Liver (tissue), 8 donors: ENCODE measurements at regions not wholly inside any gene's neighbourhood (a gene's known extent, or its start where the extent isn't known, plus 50 kb on each side); places are given as distances from the start of the nearest gene placed in this dataset.

ENCODE experiments used
- DNase-seq: peaks from one replicate; pipeline ENCODE4 v3.0.0-alpha.2; 2017; ENCODE audit warnings: low spot score
- H3K27ac ChIP-seq, 2 donors: one replicate each; pipeline ENCODE4 v1.7.0; 2013; ENCODE audit warnings: inconsistent platforms in 2 of 2, low read length in 2 of 2, control low read depth in 1 of 2, low read depth in 1 of 2, mild to moderate bottlenecking in 1 of 2
- H3K27me3 ChIP-seq, 4 donors: one replicate each; pipeline versions ENCODE4 v1.6.1 to v1.7.0; 2013; ENCODE audit warnings: low read length in 3 of 4, inconsistent platforms in 1 of 4, mild to moderate bottlenecking in 1 of 4, moderate library complexity in 1 of 4; ENCODE audit not compliant: control insufficient read depth in 4 of 4, insufficient read depth in 4 of 4
- H3K36me3 ChIP-seq, 4 donors: one replicate each; pipeline versions ENCODE4 v1.6.1 to v1.7.0; 2013; ENCODE audit warnings: low read length in 3 of 4, mild to moderate bottlenecking in 3 of 4, low read depth in 1 of 4, moderate library complexity in 1 of 4; ENCODE audit not compliant: control insufficient read depth in 4 of 4, insufficient read depth in 3 of 4
- H3K4me1 ChIP-seq, 4 donors: one replicate each; pipeline versions ENCODE4 v1.6.1 to v1.7.0; 2013; ENCODE audit warnings: low read length in 3 of 4, mild to moderate bottlenecking in 3 of 4, moderate library complexity in 1 of 4; ENCODE audit not compliant: control insufficient read depth in 4 of 4, insufficient read depth in 4 of 4
- H3K4me3 ChIP-seq, 3 donors: one replicate each; pipeline versions ENCODE4 v1.6.1 to v1.7.0; 2013; ENCODE audit warnings: low read length in 3 of 3, control low read depth in 1 of 3, low read depth in 1 of 3, mild to moderate bottlenecking in 1 of 3
- H3K9ac ChIP-seq, 2 donors: one replicate each; pipeline ENCODE4 v1.7.0; 2013; ENCODE audit warnings: low read length in 2 of 2, mild to moderate bottlenecking in 2 of 2, moderate library complexity in 2 of 2, control low read depth in 1 of 2, low read depth in 1 of 2
- H3K9me3 ChIP-seq, 4 donors: one replicate each; pipeline versions ENCODE4 v1.6.1 to v1.7.0; 2013; ENCODE audit warnings: low read length in 3 of 4; ENCODE audit not compliant: control insufficient read depth in 4 of 4
- ATF3 ChIP-seq: IDR thresholded peaks from 2 replicates; pipeline ENCODE4 v1.6.1; 2016; ENCODE audit warnings: antibody characterized with exemption
- CTCF ChIP-seq: fragments of 150-350 bp; IDR thresholded peaks from 2 replicates; pipeline ENCODE4 v1.5.1; 2017; ENCODE audit warnings: improper control_type of control experiment, low read depth, low read length; ENCODE audit not compliant: missing input control
- EGR1 ChIP-seq, 2 donors: IDR thresholded peaks; 2 replicates each; pipeline ENCODE4 v1.6.1; 2016 to 2018; ENCODE audit warnings: antibody characterized with exemption in 2 of 2, low read depth in 2 of 2
- FOXA1 ChIP-seq: IDR thresholded peaks from 2 replicates; pipeline ENCODE4 v1.6.1; 2016; ENCODE audit warnings: antibody characterized with exemption
- FOXA2 ChIP-seq: IDR thresholded peaks from 2 replicates; pipeline ENCODE4 v1.6.1; 2016; ENCODE audit warnings: antibody characterized with exemption
- GABPA ChIP-seq, 2 donors: IDR thresholded peaks in 1 of 2; conservative IDR thresholded peaks in 1 of 2; 2 replicates each; pipeline ENCODE4 v1.6.1; 2016; ENCODE audit warnings: antibody characterized with exemption in 2 of 2, mild to moderate bottlenecking in 1 of 2, moderate library complexity in 1 of 2
- HNF4A ChIP-seq, 2 donors: conservative IDR thresholded peaks; 2 replicates each; pipeline ENCODE4 v1.6.1; 2016; ENCODE audit warnings: antibody characterized with exemption in 2 of 2, mild to moderate bottlenecking in 2 of 2
- HNF4G ChIP-seq: IDR thresholded peaks from 2 replicates; pipeline ENCODE4 v1.6.1; 2016; ENCODE audit warnings: antibody characterized with exemption
- JUND ChIP-seq, 2 donors: IDR thresholded peaks; 2 replicates each; pipeline ENCODE4 v1.6.1; 2016; ENCODE audit warnings: antibody characterized with exemption in 2 of 2
- MAX ChIP-seq: IDR thresholded peaks from 2 replicates; pipeline ENCODE4 v1.6.1; 2016; ENCODE audit warnings: antibody characterized with exemption
- NR2F2 ChIP-seq: IDR thresholded peaks from 2 replicates; pipeline ENCODE4 v1.6.1; 2016; ENCODE audit warnings: antibody characterized with exemption
- RAD21 ChIP-seq, 2 donors: IDR thresholded peaks; 2 replicates each; pipeline ENCODE4 v1.6.1; 2016; ENCODE audit warnings: antibody characterized with exemption in 2 of 2, mild to moderate bottlenecking in 2 of 2
- REST ChIP-seq: IDR thresholded peaks from 2 replicates; pipeline ENCODE4 v1.6.1; 2016; ENCODE audit warnings: antibody characterized with exemption, mild to moderate bottlenecking
- RXRA ChIP-seq, 2 donors: IDR thresholded peaks; 2 replicates each; pipeline ENCODE4 v1.6.1; 2017 to 2018; ENCODE audit warnings: antibody characterized with exemption in 2 of 2, mild to moderate bottlenecking in 1 of 2
- SP1 ChIP-seq: IDR thresholded peaks from 2 replicates; pipeline ENCODE4 v1.6.1; 2018; ENCODE audit warnings: antibody characterized with exemption, mild to moderate bottlenecking
- TAF1 ChIP-seq: conservative IDR thresholded peaks from 2 replicates; pipeline ENCODE4 v1.6.1; 2016; ENCODE audit warnings: antibody characterized with exemption, mild to moderate bottlenecking
- YY1 ChIP-seq: IDR thresholded peaks from 2 replicates; pipeline ENCODE4 v1.6.1; 2016; ENCODE audit warnings: antibody characterized with exemption, mild to moderate bottlenecking
- ZBTB33 ChIP-seq: IDR thresholded peaks from 2 replicates; pipeline ENCODE4 v1.6.1; 2016; ENCODE audit warnings: antibody characterized with exemption
- WGBS: extraction: QIAGEN DNeasy Blood & Tissue Kit; methylation state at CpG from one replicate; pipeline ENCODE4 v1.1.7; 2013; 5-methylcytosine and 5-hydroxymethylcytosine counted together
- donor health status: healthy.
- donor health status: healthy.
- donor health status: healthy.
- donor health status: healthy.
- donor health status: healthy.

- Histone ChIP-seq H3K4me1 (no peaks in the 10 kb centered on the region), H3K36me3 (no peaks in the 10 kb centered on the region), H3K27me3 (no peaks in the 10 kb centered on the region), H3K9ac (no peak overlapping the region), H3K4me3 (no peak overlapping the region), H3K27ac (no peak overlapping the region), H3K9me3 (no peaks in the 10 kb centered on the region)
- no peak for DNase-seq
- TF ChIP-seq NR2F2: no peak
- TF ChIP-seq TAF1: no peak
- TF ChIP-seq EGR1 (IDR thresholded peaks at IDR 0.05; ENCODE audit: low read depth in 2 of 2): no peak
- TF ChIP-seq ATF3: no peak
- no peak for TF ChIP-seq CTCF
- TF ChIP-seq FOXA1: no peak
- no peak for TF ChIP-seq MAX
- TF ChIP-seq JUND (IDR thresholded peaks at IDR 0.05): no peak
- no peak for TF ChIP-seq GABPA (IDR thresholded peaks at IDR 0.05 in 1 of 2, conservative IDR thresholded peaks at IDR 0.05 in 1 of 2)
- WGBS: 72% methylated on average over 6 of the region's 6 CpGs
Observed at GRCh38 chr4:180817529-180817928, 1425.7 kb upstream of the TENM3 start.

GRCh38 chr4:180823108-180823507, 1420.1 kb upstream of the TENM3 start:
- Histone ChIP-seq H3K36me3 (no peaks in the 10 kb centered on the region), H3K9me3 (no peaks in the 10 kb centered on the region), H3K4me3 (no peak overlapping the region), H3K4me1 (peaks cover 0 to 5% (median 2%) of the 10 kb centered on the region in 4 donors), H3K27me3 (no peaks in the 10 kb centered on the region), H3K27ac (no peak overlapping the region), H3K9ac (no peak overlapping the region)
- no peak for TF ChIP-seq MAX
- TF ChIP-seq JUND (IDR thresholded peaks at IDR 0.05): no peak
- no peak for TF ChIP-seq FOXA1
- TF ChIP-seq SP1: no peak
- TF ChIP-seq ZBTB33: no peak
- no peak for TF ChIP-seq HNF4G
- TF ChIP-seq CTCF: no peak
- no peak for TF ChIP-seq FOXA2
- no peak for TF ChIP-seq RAD21 (IDR thresholded peaks at IDR 0.05)
- TF ChIP-seq HNF4A (conservative IDR thresholded peaks at IDR 0.05): no peak
- no peak for TF ChIP-seq GABPA (IDR thresholded peaks at IDR 0.05 in 1 of 2, conservative IDR thresholded peaks at IDR 0.05 in 1 of 2)
- no peak for TF ChIP-seq YY1
- TF ChIP-seq TAF1: no peak
- no peak for TF ChIP-seq RXRA (IDR thresholded peaks at IDR 0.05)
- no peak for TF ChIP-seq REST
- no peak for TF ChIP-seq NR2F2
- TF ChIP-seq ATF3: no peak
- TF ChIP-seq EGR1 (IDR thresholded peaks at IDR 0.05; ENCODE audit: low read depth in 2 of 2): no peak
- 33% methylated on average over 2 of the region's 2 CpGs for WGBS
- DNase-seq: no peak
